Astrocyte of the spinal cord (primary cell): ENCODE measurements at regions not wholly inside any gene's neighbourhood (a gene's known extent, or its start where the extent isn't known, plus 50 kb on each side); places are given as distances from the start of the nearest gene placed in this dataset.

Source experiments
- DNase-seq: peaks from one replicate; pipeline ENCODE4 v3.0.0; 2011; ENCODE audit warnings: low read depth, low spot score
- H3K4me3 ChIP-seq: 2 replicates; pipeline ENCODE4 v1.5.1; 2011; ENCODE audit warnings: low read depth, mild to moderate bottlenecking, low read length, moderate library complexity
- in situ Hi-C: cut with HindIII; loops from 2 replicates; pipeline ENCODE4 v1.10.0; 2017; ENCODE audit warnings: low sequenced_read_pairs
- TF ChIP-seq, protein P1 (sequence below): IDR thresholded peaks from 2 replicates; pipeline ENCODE4 v1.5.1; 2012; ENCODE audit warnings: low read depth, mild to moderate bottlenecking, low read length, inconsistent platforms

GRCh38 chr9:69970001-69970533 is 73.6 kb upstream of the MAMDC2 start:
- in situ Hi-C loops, result no loop called here
- TF ChIP-seq, protein P1, sequence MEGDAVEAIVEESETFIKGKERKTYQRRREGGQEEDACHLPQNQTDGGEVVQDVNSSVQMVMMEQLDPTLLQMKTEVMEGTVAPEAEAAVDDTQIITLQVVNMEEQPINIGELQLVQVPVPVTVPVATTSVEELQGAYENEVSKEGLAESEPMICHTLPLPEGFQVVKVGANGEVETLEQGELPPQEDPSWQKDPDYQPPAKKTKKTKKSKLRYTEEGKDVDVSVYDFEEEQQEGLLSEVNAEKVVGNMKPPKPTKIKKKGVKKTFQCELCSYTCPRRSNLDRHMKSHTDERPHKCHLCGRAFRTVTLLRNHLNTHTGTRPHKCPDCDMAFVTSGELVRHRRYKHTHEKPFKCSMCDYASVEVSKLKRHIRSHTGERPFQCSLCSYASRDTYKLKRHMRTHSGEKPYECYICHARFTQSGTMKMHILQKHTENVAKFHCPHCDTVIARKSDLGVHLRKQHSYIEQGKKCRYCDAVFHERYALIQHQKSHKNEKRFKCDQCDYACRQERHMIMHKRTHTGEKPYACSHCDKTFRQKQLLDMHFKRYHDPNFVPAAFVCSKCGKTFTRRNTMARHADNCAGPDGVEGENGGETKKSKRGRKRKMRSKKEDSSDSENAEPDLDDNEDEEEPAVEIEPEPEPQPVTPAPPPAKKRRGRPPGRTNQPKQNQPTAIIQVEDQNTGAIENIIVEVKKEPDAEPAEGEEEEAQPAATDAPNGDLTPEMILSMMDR, result no peak

DNA sequence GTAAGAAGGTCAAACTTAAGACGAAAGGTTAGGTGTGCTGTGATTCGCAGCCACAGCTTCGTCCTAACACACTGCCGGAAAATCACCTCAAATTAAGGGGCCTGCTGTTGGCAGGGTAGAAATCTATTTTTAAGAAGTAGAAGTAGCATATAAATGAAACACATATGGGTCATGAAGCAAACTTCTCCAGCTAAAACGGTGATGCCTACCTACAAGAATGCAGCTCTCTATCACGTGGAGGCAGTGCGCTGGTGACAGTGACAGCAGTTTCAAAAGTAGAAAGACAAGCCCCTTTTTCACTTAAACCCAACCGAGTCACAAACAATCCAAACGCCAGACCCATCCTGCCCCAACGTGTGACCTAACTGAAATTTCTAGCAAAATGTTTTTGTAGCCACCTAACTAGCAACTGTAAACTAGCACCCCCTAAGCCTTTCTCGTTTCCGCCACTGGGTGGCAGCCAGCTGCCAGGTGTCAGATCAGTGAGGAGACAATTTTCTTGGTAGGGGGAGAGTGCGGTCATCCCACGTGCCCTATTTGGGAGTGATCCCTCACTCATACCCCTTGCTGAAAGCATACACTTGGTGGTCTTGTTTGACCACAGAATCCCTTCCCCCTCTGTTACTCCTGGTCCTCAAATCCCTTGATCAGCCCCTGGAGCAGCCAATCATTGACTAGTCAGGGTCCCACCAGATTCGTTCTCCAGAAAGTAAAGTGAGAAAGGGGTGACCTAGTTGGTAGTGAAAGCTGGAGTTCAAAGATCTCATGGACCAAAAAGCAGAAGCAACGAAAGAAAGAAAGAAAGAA is 71.8 kb upstream of the MAMDC2 start:
- TF ChIP-seq, protein P1, result peak; percentile 96
- DNase-seq, result peak; percentile 77
- H3K4me3 ChIP-seq, result no peak overlapping the region
- in situ Hi-C loops, result no loop called here

More at GRCh38 chr9:69970001-69970533, 73.6 kb upstream of the MAMDC2 start:
- H3K4me3 ChIP-seq, result no peak overlapping the region
- DNase-seq, result no peak

DNA sequence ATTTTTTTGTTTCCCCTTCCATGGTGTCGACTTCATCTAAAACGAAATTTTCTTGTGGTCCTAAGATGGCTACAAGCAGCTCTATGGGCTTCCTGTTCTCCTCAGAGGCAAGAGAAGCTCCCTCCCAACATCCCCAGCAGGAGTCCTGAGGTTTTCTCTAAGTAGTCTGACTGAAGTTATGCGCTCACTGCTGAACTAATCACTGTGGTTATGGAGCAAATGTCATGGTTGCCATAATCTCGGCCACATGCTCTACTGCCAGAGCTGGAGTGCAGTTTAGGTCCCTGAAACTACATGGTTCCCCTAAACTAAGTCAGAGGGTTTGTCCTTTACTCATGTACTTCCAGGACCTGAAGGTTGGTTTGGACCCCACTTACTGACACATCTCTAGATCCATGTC is 68.0 kb upstream of the MAMDC2 start:
- H3K4me3 ChIP-seq, result no peak overlapping the region
- TF ChIP-seq, protein P1, result peak; percentile 8
- in situ Hi-C loops, result no loop called here
- DNase-seq, result peak; percentile 91

- DNase-seq, result peak; percentile 92
- no peak overlapping the region for H3K4me3 ChIP-seq
- in situ Hi-C loops, result no loop called here
- TF ChIP-seq, protein P1, result no peak
Observed at GRCh38 chr9:69976152-69976551, 67.5 kb upstream of the MAMDC2 start.

- in situ Hi-C loops, result no loop called here
- no peak overlapping the region for H3K4me3 ChIP-seq
- TF ChIP-seq, protein P1, result no peak
Observed at GRCh38 chr9:69980041-69980440, 63.6 kb upstream of the MAMDC2 start.

GRCh38 chr9:69980591-69980990 is 63.1 kb upstream of the MAMDC2 start:
- DNase-seq, result no peak
- in situ Hi-C loops, result no loop called here
- TF ChIP-seq, protein P1, result no peak
- H3K4me3 ChIP-seq, result no peak overlapping the region

More at GRCh38 chr9:69980041-69980440, 63.6 kb upstream of the MAMDC2 start:
- no peak for DNase-seq
